SK-N-SH (cell line): ENCODE measurements at regions not wholly inside any gene's neighbourhood (a gene's known extent, or its start where the extent isn't known, plus 50 kb on each side); places are given as distances from the start of the nearest gene placed in this dataset.

Experiments
- CHD2 ChIP-seq: fragments of 150-350 bp; IDR thresholded peaks from 2 replicates; pipeline ENCODE4 v1.6.1; 2018; ENCODE audit warnings: low read length; ENCODE audit not compliant: partially characterized antibody
- CTCF ChIP-seq: fragments of 200-600 bp; sonication (generic); IDR thresholded peaks from 2 replicates; pipeline ENCODE4 v1.6.1; 2017; ENCODE audit warnings: antibody characterized with exemption, mild to moderate bottlenecking, moderate library complexity
- EZH2phosphoT487 ChIP-seq: fragments of 200-600 bp; sonication (generic); IDR thresholded peaks from 2 replicates; pipeline ENCODE4 v1.6.1; 2017; ENCODE audit warnings: low read depth, mixed run types, mild to moderate bottlenecking, antibody characterized with exemption, moderate library complexity, borderline replicate concordance
- FOXM1 ChIP-seq: IDR thresholded peaks from 2 replicates; pipeline ENCODE4 v1.4.0; 2012; ENCODE audit warnings: low read depth, mild to moderate bottlenecking
- GATA2 ChIP-seq: sonication (generic); formaldehyde crosslinking; IDR thresholded peaks from 2 replicates; pipeline ENCODE4 v1.5.0; 2020; ENCODE audit warnings: mild to moderate bottlenecking, missing genetic modification reagents
- JUND ChIP-seq: IDR thresholded peaks from 2 replicates; pipeline ENCODE4 v1.4.0; 2012
- POLR2AphosphoS5 ChIP-seq: IDR thresholded peaks from 2 replicates; pipeline ENCODE4 v1.6.1; 2012; ENCODE audit warnings: low read depth, low read length
- RAD21 ChIP-seq: IDR thresholded peaks from 2 replicates; pipeline ENCODE4 v1.6.1; 2012; ENCODE audit warnings: mild to moderate bottlenecking, low read length
- RFX5 ChIP-seq: IDR thresholded peaks from 2 replicates; pipeline ENCODE4 v1.6.1; 2012; ENCODE audit warnings: mild to moderate bottlenecking, improper control_type of control experiment, low read length
- TCF12 ChIP-seq: IDR thresholded peaks from 2 replicates; pipeline ENCODE4 v1.4.0; 2012
- USF1 ChIP-seq: IDR thresholded peaks from 2 replicates; pipeline ENCODE4 v1.4.0; 2012; ENCODE audit warnings: low read depth, borderline replicate concordance
- USF2 ChIP-seq: fragments of 150-350 bp; IDR thresholded peaks from 2 replicates; pipeline ENCODE4 v1.6.1; 2017; ENCODE audit warnings: antibody characterized with exemption, low read length, low read depth, borderline replicate concordance

GRCh38 chr17:45702666-45703266 lies 81.4 kb upstream of the CRHR1 start:
- no peak for TF ChIP-seq EZH2phosphoT487
- no peak for TF ChIP-seq CTCF
- TF ChIP-seq JUND: no peak
- no peak for TF ChIP-seq USF2
- TF ChIP-seq FOXM1: no peak
- no peak for TF ChIP-seq USF1
- TF ChIP-seq GATA2: no peak
- no peak for TF ChIP-seq TCF12
- no peak for TF ChIP-seq RAD21
- no peak for TF ChIP-seq POLR2AphosphoS5
- TF ChIP-seq RFX5: no peak
- no peak for TF ChIP-seq CHD2
